NCI-H2107 treated with DMSO at 0.1 percent for 48 hours (cell line): ENCODE measurements at regions not wholly inside any gene's neighbourhood (a gene's known extent, or its start where the extent isn't known, plus 50 kb on each side); places are given as distances from the start of the nearest gene placed in this dataset.

Experiments
- DNase-seq: peaks from one replicate; lab custom pipeline; 2025; ENCODE audit not compliant: unreplicated experiment; lab: John Stamatoyannopoulos, UW

DNA sequence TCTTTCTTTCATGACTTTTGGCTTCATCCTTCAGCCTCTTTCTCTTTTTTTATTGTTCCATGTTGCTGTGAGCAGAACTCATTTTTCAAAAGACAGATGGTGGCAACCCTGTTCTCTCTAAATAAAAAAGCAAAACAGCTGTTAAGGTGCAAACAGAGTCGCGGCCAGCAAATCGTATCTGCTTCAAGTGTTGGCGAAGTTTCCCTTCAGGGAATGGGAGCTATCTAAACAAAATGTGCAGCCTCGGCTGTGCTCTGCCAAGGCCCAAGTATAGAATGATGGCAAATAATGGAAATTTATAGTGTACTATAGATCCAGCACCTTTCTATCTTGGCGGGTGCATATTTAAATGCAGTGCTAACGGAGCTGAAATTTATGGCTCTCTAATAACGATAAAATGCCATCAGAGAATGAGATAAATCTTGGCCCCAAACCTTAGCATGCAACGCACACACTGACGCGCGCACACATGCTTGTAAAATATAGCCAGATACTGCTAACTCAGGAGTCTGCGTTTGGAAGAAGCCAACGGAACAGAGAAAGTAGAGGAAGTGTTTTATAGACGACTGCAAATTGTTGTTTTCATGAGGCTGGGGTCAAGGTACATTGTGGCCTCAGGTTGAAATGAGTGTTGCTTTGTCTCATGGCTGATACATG, 315.5 kb upstream of the RBFOX1 start:
- DNase-seq: no peak

DNA sequence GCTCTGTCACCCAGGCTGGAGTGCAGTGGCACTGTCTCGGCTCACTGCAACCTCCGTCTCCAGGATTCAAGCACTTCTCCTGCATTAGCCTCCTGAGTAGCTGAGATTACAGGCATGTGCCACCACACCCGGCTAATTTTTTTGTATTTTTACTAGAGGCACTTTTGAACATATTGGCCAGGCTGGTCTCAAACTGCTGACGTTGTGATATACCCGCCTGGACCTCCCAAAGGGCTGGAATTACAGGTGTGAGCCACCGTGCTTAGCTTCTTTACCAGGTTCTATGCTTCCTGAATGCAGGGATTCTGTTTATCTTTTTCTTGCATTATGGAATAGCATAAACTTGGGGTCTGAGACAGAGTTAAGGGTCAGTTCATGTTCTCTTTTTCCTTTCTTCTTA, 317.9 kb upstream of the RBFOX1 start:
- DNase-seq: no peak

DNA sequence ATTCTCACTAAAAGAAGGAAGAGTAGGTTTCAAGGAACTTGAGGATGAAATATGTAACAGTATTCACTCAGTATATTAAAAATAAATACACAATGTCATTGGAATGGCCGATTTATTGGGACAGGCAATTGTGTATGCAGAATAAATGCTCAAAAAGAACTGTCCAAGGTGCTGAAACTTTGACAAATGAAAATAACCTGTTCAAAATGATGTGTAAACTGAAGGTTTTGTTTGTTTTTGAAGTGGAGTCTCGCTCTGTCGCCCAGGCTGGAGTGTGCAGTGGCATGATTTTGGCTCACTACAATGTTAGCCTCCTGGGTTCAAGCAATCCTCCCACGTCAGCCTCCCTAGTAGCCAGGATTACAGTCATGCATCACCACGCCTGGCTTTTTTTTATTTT, 318.7 kb upstream of the RBFOX1 start:
- DNase-seq: no peak

DNA sequence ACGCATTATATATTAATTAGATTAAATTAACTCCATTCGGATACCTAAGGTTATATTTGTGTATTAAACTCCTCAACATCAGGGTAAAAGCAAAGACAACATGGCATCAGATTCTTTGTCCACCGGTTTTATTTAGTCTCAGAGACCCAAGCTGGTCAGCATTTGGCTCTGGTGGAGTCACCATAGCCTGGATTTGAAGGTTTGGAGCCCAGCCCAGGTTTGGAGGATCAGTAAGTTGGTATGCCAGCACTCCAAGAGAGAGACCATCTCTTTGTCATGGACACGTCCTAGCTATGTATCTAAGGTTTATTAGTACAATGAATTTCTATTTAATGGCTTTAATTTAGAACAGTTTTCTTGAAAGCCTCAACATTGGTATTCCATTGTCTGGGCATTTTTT, 328.4 kb upstream of the RBFOX1 start:
- DNase-seq: no peak

- DNase-seq: no peak
These were observed 339.1 kb upstream of the RBFOX1 start for GRCh38 chr16:6993544-6993943.

DNA sequence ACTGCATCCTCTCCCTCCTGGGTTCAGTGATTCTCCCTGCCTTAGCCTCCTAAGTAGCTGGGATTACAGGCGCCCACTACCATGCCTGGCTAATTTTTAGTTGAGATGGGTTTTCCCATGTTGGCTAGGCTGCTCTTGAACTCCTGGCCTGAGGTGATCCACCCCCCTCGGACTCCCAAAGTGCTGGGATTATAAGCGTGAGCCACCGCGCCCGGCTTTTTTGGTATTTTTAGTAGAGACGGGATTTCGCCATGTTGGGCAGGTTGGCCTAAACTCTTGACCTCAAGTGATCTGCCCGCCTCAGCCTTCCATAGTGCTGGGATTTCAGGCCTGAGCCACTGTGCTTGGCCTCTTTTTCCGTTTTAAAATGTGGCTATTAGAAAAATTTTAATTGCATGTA, 343.8 kb upstream of the RBFOX1 start:
- DNase-seq: no peak

DNA sequence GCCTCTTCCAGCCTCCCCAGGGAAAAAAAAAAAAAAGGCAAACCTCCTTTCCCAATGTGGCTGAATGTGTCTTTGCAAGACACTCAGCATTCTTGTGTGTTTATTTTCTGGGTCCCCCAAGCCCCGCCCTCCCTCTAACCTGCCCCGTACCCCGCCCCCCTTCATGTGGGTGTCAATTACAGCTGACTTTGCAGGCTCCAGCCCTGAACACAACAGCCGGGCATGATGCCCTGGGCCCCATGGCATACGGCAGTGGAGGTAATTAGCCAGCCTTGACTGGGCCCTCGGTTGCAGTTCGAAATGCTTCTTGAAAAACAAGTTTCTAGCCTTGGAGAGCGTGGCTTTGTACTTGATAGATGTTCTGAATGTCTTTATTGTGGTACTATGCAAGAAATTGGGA, 354.7 kb upstream of the RBFOX1 start:
- no peak for DNase-seq

GRCh38 chr16:6977291-6977690, 355.4 kb upstream of the RBFOX1 start:
- DNase-seq: no peak

GRCh38 chr16:6976716-6977115, 355.9 kb upstream of the RBFOX1 start:
- no peak for DNase-seq

- DNase-seq: no peak
These were observed 362.3 kb upstream of the RBFOX1 start for GRCh38 chr16:6970171-6970857.

DNA sequence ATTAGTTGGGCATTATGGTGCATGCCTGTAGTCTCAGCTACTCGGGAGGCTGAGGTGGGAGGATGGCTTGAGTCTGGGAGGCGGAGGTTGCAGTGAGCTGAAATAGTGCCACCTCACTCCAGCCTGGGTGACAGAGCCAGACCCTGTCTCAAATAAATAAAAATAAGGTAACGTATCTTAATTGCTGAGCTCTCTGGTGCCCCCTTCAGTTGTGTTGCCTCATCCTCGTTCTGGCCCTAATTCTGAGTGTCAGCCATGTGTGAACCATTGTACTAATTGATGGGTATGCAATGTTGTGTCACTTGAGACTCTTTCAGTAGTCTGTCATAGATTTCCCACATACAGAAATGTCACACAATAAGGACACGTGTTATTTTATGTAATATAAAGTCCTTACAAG, 363.1 kb upstream of the RBFOX1 start:
- no peak for DNase-seq

DNA sequence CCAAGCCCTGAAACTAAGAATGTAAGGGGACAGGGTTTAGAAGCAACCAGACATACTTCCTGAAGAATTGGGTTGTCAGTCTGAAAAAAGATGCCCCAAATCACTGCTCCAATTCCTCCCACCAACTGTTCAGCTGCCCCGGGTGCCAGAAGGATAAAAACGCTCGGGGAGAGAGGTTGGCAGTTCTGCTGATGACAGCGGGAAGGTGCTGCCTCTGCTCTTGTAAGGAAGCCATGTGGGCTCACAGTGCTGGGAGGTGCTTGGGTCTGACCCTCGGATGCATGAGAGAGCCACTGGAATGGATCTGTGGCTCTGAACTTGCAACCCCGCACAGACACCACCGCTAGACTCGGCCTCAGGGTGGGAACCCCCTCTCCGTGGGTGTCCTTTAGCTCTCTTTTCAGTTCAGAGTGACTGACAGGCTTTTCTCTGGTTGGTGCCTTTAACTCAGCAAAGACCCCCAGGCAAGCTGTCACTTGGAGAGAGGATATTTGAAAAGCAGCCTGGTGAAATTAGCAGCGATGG, 364.8 kb upstream of the RBFOX1 start:
- DNase-seq: no peak

GRCh38 chr16:6966925-6967324, 365.7 kb upstream of the RBFOX1 start:
- no peak for DNase-seq

GRCh38 chr16:6964679-6965078, 368.0 kb upstream of the RBFOX1 start:
- no peak for DNase-seq

- no peak for DNase-seq
These were observed 370.9 kb upstream of the RBFOX1 start for GRCh38 chr16:6961704-6962103.

GRCh38 chr16:6958184-6958583, 374.5 kb upstream of the RBFOX1 start:
- DNase-seq: no peak

DNA sequence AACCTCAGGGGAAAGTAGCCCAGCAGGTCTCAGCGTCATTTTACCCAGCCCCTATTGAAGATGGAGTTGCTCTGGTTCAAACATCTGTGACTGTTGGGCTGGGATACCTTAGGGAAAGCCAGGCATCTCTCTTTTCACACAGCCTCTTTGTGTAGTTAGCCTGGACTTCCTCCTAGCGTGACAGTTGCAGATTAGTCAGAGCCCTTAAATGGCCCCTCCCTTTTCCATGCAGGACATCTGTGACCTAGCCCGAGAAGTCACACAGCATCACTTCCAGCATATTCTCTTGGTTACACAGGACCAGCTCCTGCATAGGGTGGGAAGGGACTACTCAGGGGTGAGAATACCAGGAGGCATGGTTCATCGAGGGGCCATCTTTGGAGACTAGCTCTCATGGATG, 375.0 kb upstream of the RBFOX1 start:
- DNase-seq: no peak

- DNase-seq: no peak
These were observed 376.1 kb upstream of the RBFOX1 start for GRCh38 chr16:6956511-6956910.

DNA sequence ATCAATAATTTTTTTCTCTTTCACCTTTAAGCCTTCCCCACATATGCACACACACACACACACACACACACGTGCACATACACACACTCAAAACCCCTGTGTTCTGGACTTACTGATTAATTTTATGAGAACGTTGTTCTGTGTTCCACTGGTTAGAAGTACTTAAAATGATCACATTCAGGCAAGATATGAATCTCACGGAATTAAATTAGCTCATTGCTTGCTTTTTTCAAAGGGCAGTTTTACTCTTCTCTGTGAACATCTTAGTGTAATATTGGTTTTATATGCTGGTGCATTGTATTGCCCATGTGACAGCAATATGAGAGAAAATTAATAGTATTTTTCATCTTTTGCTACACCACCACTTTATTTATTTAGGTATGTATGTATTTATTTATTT, 377.3 kb upstream of the RBFOX1 start:
- DNase-seq: no peak

DNA sequence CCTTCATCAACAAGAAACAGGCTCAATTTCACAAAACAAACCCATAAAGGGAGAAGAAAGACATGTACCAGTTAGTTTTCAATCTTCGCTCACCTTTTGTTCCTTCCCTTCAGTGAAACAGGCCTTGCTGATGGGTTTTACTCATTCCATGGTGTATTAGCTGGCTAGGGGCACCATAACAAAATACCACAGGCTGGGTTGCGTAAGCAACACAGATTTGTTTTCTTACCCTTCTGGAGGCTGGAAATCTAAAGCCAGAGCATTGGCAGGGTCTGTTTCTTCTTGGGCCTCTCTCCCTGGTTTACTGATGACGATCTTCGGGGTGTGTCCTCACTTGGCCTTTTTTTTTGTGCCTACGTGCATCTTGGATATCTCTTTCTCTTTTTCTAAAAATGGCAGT, 383.4 kb upstream of the RBFOX1 start:
- DNase-seq: no peak

GRCh38 chr16:6947291-6947690, 385.4 kb upstream of the RBFOX1 start:
- no peak for DNase-seq

GRCh38 chr16:6946802-6947201, 385.8 kb upstream of the RBFOX1 start:
- no peak for DNase-seq

- no peak for DNase-seq
These were observed 386.5 kb upstream of the RBFOX1 start for GRCh38 chr16:6946106-6946505.
